Mesenchymal stem cell (in vitro differentiated cells and primary cell): ENCODE measurements at regions not wholly inside any gene's neighbourhood (a gene's known extent, or its start where the extent isn't known, plus 50 kb on each side); places are given as distances from the start of the nearest gene placed in this dataset.

Experiments used
- DNase-seq: peaks from one replicate; pipeline ENCODE4 v3.0.0-alpha.2; 2013
- H2AFZ ChIP-seq: one replicate; pipeline ENCODE4 v1.6.1; 2013; ENCODE audit warnings: low read depth, mild to moderate bottlenecking, control low read depth, inconsistent platforms, low read length, moderate library complexity
- H2AK5ac ChIP-seq: 2 replicates; pipeline ENCODE4 v1.6.1; 2013; ENCODE audit warnings: low read length, moderate library complexity, mild to moderate bottlenecking, inconsistent platforms; ENCODE audit not compliant: severe bottlenecking
- H2BK120ac ChIP-seq: one replicate; pipeline ENCODE4 v1.6.1; 2013; ENCODE audit warnings: low read depth, mild to moderate bottlenecking, inconsistent platforms, low read length, moderate library complexity
- H2BK12ac ChIP-seq, 2 experiments: one replicate each; pipeline ENCODE4 v1.6.1; 2013; ENCODE audit warnings: inconsistent platforms in 2 of 2, low read length in 2 of 2, mild to moderate bottlenecking in 2 of 2, moderate library complexity in 2 of 2, control low read depth in 1 of 2
- H2BK15ac ChIP-seq: one replicate; pipeline ENCODE4 v1.6.1; 2013; ENCODE audit warnings: mild to moderate bottlenecking, low read depth, inconsistent platforms; ENCODE audit not compliant: poor library complexity, severe bottlenecking
- H2BK5ac ChIP-seq: 2 replicates; pipeline ENCODE4 v1.6.1; 2013; ENCODE audit warnings: low read depth, mild to moderate bottlenecking, low read length, control low read depth, inconsistent platforms; ENCODE audit not compliant: poor library complexity, severe bottlenecking
- H3K14ac ChIP-seq, 2 experiments: one replicate each; pipeline ENCODE4 v1.6.1; 2013; ENCODE audit warnings: inconsistent platforms in 2 of 2, low read length in 2 of 2, control low read depth in 1 of 2, mild to moderate bottlenecking in 1 of 2, moderate library complexity in 1 of 2
- H3K18ac ChIP-seq, 2 experiments: one replicate each; pipeline ENCODE4 v1.6.1; 2013; ENCODE audit warnings: inconsistent platforms in 2 of 2, low read length in 2 of 2, control low read depth in 1 of 2, low read depth in 1 of 2, mild to moderate bottlenecking in 1 of 2
- H3K23ac ChIP-seq, 2 experiments: one replicate each; pipeline ENCODE4 v1.6.1; 2013; ENCODE audit warnings: inconsistent platforms in 2 of 2, low read length in 2 of 2, mild to moderate bottlenecking in 2 of 2, moderate library complexity in 2 of 2, control low read depth in 1 of 2
- H3K27ac ChIP-seq: 2 replicates; pipeline ENCODE4 v1.5.1; 2013; ENCODE audit warnings: mild to moderate bottlenecking, moderate library complexity, low read length, control low read depth, inconsistent platforms; ENCODE audit not compliant: poor library complexity, severe bottlenecking
- H3K27me3 ChIP-seq, 2 experiments: 2 replicates each; pipeline versions ENCODE4 v1.6.1 to v1.7.0; 2013; ENCODE audit warnings: low read length in 2 of 2, mild to moderate bottlenecking in 2 of 2, moderate library complexity in 2 of 2, control low read depth in 1 of 2, inconsistent platforms in 1 of 2; ENCODE audit not compliant: control insufficient read depth in 1 of 2, insufficient read depth in 1 of 2
- H3K36me3 ChIP-seq, 2 experiments: 2 replicates each; pipeline versions ENCODE4 v1.6.1 to v1.7.0; 2013; ENCODE audit warnings: low read length in 2 of 2, control low read depth in 1 of 2, inconsistent platforms in 1 of 2, low read depth in 1 of 2, mild to moderate bottlenecking in 1 of 2; ENCODE audit not compliant: insufficient read depth in 2 of 2, control insufficient read depth in 1 of 2
- H3K4ac ChIP-seq, 2 experiments: one replicate each; pipeline ENCODE4 v1.6.1; 2013; ENCODE audit warnings: inconsistent platforms in 2 of 2, low read length in 2 of 2, mild to moderate bottlenecking in 2 of 2, moderate library complexity in 2 of 2, control low read depth in 1 of 2, low read depth in 1 of 2
- H3K4me1 ChIP-seq: 2 replicates; pipeline ENCODE4 v1.6.1; 2013; ENCODE audit warnings: low read depth, low read length, control low read depth; ENCODE audit not compliant: control insufficient read depth, insufficient read depth
- H3K4me2 ChIP-seq: 2 replicates; pipeline ENCODE4 v1.6.1; 2013; ENCODE audit warnings: low read length, mild to moderate bottlenecking, inconsistent platforms; ENCODE audit not compliant: poor library complexity, severe bottlenecking
- H3K4me3 ChIP-seq, 2 experiments: 2 replicates each; pipeline versions ENCODE4 v1.5.1 to v1.7.0; 2013; ENCODE audit warnings: low read length in 2 of 2, mild to moderate bottlenecking in 2 of 2, control low read depth in 1 of 2, low read depth in 1 of 2; ENCODE audit not compliant: insufficient read depth in 1 of 2
- H3K79me1 ChIP-seq: replicated peaks from 2 replicates; pipeline ENCODE4 v1.6.1; 2013; ENCODE audit warnings: mild to moderate bottlenecking, control low read depth, low read length, inconsistent platforms; ENCODE audit not compliant: poor library complexity, severe bottlenecking
- H3K9ac ChIP-seq: 2 replicates; pipeline ENCODE4 v1.7.0; 2013; ENCODE audit warnings: mild to moderate bottlenecking, low read length, moderate library complexity
- H3K9me3 ChIP-seq: 2 replicates; pipeline ENCODE4 v1.7.0; 2013; ENCODE audit warnings: mild to moderate bottlenecking, low read length; ENCODE audit not compliant: control insufficient read depth
- H4K8ac ChIP-seq: one replicate; pipeline ENCODE4 v1.6.1; 2013; ENCODE audit warnings: inconsistent platforms, mild to moderate bottlenecking, low read length, moderate library complexity
- H4K91ac ChIP-seq: one replicate; pipeline ENCODE4 v1.6.1; 2013; ENCODE audit warnings: mild to moderate bottlenecking, low read length, inconsistent platforms
- WGBS: methylation state at CpG from one replicate; pipeline ENCODE4 v1.1.7; 2013; ENCODE audit warnings: mixed read lengths; 5-methylcytosine and 5-hydroxymethylcytosine counted together

DNA sequence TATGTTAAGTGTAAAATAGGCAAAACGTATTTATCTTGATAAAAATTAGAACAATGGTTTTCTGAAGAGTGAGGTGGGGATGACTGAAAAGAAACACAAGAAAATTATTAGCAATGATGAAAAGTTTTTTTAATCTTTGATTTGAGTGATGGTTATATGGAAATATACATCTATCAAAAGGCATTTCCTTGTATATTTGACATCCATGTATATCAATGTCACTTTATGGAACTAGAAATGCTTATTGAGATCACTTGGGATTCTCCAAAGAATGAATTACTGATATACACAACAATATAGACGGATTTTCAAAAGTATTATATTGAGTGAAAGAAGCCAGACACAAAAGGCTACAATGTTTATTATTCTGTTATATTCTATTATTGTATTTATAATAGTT is 1042.0 kb upstream of the POT1 start:
- H3K9ac ChIP-seq, result no peak overlapping the region
- H3K4me1 ChIP-seq, result no peaks in the 10 kb centered on the region
- H2BK120ac ChIP-seq, result no peak overlapping the region
- H3K23ac ChIP-seq, result no peak overlapping the region
- H4K91ac ChIP-seq, result no peak overlapping the region
- no peak for DNase-seq
- no peaks in the 10 kb centered on the region for H3K79me1 ChIP-seq
- no peak overlapping the region for H3K27ac ChIP-seq
- H3K27me3 ChIP-seq, result no peaks in the 10 kb centered on the region
- no peak overlapping the region for H3K4me3 ChIP-seq
- peaks cover 3% of the 10 kb centered on the region for H3K9me3 ChIP-seq
- no peak overlapping the region for H2BK15ac ChIP-seq
- H2BK12ac ChIP-seq, result no peak overlapping the region
- H3K18ac ChIP-seq, result no peak overlapping the region
- no peaks in the 10 kb centered on the region for H3K36me3 ChIP-seq
- H3K14ac ChIP-seq, result no peak overlapping the region
- H3K4ac ChIP-seq, result no peak overlapping the region
- 63% methylated on average over 1 of the region's 2 CpGs for WGBS
- H2AFZ ChIP-seq, result no peak overlapping the region
- H2AK5ac ChIP-seq, result no peak overlapping the region
- no peak overlapping the region for H2BK5ac ChIP-seq
- H3K4me2 ChIP-seq, result no peak overlapping the region
- no peak overlapping the region for H4K8ac ChIP-seq

DNA sequence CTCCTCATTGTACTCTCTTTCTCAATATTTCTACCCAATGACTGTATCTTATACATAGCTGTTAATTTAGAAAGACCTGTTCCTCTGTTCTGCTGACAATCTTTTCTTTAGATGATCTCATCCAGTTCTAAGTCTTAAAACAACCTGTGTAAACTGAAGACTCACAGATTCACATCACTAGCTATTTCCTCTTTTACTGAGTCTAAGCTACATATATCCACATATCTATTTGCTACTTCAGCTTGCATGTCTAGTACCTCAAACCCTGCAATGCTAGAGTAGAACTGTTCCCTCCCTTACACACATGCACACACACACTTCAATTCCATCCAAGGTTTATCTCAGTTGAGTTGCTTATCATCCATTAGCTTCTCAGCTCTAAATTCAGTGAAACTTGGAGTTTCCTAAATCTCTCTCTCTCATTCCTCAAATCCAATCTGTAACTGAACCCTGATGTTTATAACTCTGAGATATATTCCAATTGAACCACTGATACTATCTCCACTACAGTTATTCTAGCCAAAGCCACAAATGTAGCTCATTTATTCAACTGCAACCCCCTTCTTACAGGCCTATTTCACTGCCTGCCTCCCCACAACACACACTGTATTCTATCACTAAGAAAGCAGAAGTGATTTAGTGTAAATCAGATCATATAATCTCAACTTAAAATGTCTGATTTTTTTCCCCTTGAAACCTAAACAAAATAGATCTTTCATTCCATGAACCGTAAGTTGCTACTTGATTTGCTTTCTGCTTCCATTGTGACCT is 1036.8 kb upstream of the POT1 start:
- H3K14ac ChIP-seq, result no peak overlapping the region
- H4K8ac ChIP-seq, result no peak overlapping the region
- H2AK5ac ChIP-seq, result no peak overlapping the region
- no peak overlapping the region for H2BK12ac ChIP-seq
- DNase-seq, result no peak
- H3K36me3 ChIP-seq, result no peaks in the 10 kb centered on the region
- H3K18ac ChIP-seq, result no peak overlapping the region
- H3K9ac ChIP-seq, result no peak overlapping the region
- no peaks in the 10 kb centered on the region for H3K79me1 ChIP-seq
- H2BK15ac ChIP-seq, result no peak overlapping the region
- no peak overlapping the region for H2BK120ac ChIP-seq
- H3K27me3 ChIP-seq, result no peaks in the 10 kb centered on the region
- H3K4me3 ChIP-seq, result no peak overlapping the region
- H2AFZ ChIP-seq, result no peak overlapping the region
- WGBS, result 83% methylated on average over 1 of the region's 1 CpG
- H4K91ac ChIP-seq, result no peak overlapping the region
- no peak overlapping the region for H3K27ac ChIP-seq
- peaks cover 4% of the 10 kb centered on the region for H3K9me3 ChIP-seq
- no peak overlapping the region for H2BK5ac ChIP-seq
- no peaks in the 10 kb centered on the region for H3K4me1 ChIP-seq
- no peak overlapping the region for H3K4me2 ChIP-seq
- no peak overlapping the region for H3K4ac ChIP-seq
- no peak overlapping the region for H3K23ac ChIP-seq

DNA sequence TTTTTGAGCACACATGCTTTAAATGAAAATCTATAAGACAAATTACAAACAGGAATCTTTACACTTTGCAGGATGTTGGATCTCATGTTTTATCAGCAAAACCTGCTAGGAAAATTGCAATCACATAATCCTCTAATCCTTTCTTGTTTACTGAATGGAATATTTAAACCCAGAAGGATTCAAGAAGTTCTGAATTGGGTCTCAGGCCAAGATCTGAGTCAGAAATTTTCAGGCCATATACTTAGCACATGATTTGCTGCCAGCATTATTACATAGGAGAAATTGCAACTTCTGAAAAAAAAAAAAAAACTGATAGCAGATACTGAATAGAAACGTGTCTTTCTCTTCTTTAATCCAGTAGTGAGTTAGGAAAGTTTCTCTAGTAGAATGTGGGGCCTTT is 1005.3 kb upstream of the POT1 start:
- H2AFZ ChIP-seq, result no peak overlapping the region
- DNase-seq, result no peak
- H2BK12ac ChIP-seq, result no peak overlapping the region
- H3K18ac ChIP-seq, result no peak overlapping the region
- no peak overlapping the region for H2BK5ac ChIP-seq
- no peak overlapping the region for H3K23ac ChIP-seq
- H3K27me3 ChIP-seq, result no peaks in the 10 kb centered on the region
- H3K9ac ChIP-seq, result no peak overlapping the region
- no peak overlapping the region for H4K8ac ChIP-seq
- no peaks in the 10 kb centered on the region for H3K79me1 ChIP-seq
- no peaks in the 10 kb centered on the region for H3K36me3 ChIP-seq
- no peak overlapping the region for H3K4me3 ChIP-seq
- no CpG with 5 or more reads among the region's 1 CpG for WGBS
- no peak overlapping the region for H4K91ac ChIP-seq
- no peak overlapping the region for H2BK15ac ChIP-seq
- no peak overlapping the region for H3K27ac ChIP-seq
- H2BK120ac ChIP-seq, result no peak overlapping the region
- no peak overlapping the region for H2AK5ac ChIP-seq
- no peak overlapping the region for H3K14ac ChIP-seq
- H3K4me2 ChIP-seq, result no peak overlapping the region
- no peak overlapping the region for H3K4ac ChIP-seq
- peaks cover 6% of the 10 kb centered on the region for H3K9me3 ChIP-seq
- no peaks in the 10 kb centered on the region for H3K4me1 ChIP-seq

DNA sequence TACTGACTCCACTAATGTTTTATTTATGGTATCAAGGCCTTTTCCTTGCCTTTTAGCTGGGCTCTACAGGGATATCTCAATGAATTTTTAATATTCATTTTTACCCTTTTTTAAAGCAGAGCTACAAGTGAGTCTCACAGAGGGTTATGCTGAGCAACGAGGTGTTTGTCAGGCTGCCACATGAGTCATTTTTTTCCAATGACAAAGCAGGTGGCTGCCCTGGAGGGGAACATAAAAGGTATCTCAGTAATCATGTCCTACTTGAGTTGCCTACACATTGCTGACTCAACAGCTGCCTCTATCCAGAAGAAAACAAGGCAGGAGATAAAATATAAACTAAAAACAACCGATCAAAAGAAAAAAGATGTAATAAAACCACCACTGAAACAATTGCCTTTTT is 1004.9 kb upstream of the POT1 start:
- Histone ChIP-seq H4K8ac (no peak overlapping the region), H3K4me3 (no peak overlapping the region), H3K36me3 (no peaks in the 10 kb centered on the region), H3K14ac (no peak overlapping the region), H3K23ac (no peak overlapping the region), H3K9ac (no peak overlapping the region), H2BK5ac (no peak overlapping the region), H3K79me1 (no peaks in the 10 kb centered on the region), H3K4ac (no peak overlapping the region), H3K27me3 (no peaks in the 10 kb centered on the region), H2BK15ac (no peak overlapping the region), H4K91ac (no peak overlapping the region), H2BK12ac (no peak overlapping the region), H3K4me2 (no peak overlapping the region), H3K4me1 (no peaks in the 10 kb centered on the region), H2AFZ (no peak overlapping the region), H2AK5ac (no peak overlapping the region), H3K9me3 (peaks cover 6% of the 10 kb centered on the region), H3K27ac (no peak overlapping the region), H2BK120ac (no peak overlapping the region), H3K18ac (no peak overlapping the region)
- WGBS, result 58% methylated on average over 2 of the region's 2 CpGs
- DNase-seq, result no peak
